ENCODE measurements at regions not wholly inside any gene's neighbourhood (a gene's known extent, or its start where the extent isn't known, plus 50 kb on each side); places are given as distances from the start of the nearest gene placed in this dataset.

DNA sequence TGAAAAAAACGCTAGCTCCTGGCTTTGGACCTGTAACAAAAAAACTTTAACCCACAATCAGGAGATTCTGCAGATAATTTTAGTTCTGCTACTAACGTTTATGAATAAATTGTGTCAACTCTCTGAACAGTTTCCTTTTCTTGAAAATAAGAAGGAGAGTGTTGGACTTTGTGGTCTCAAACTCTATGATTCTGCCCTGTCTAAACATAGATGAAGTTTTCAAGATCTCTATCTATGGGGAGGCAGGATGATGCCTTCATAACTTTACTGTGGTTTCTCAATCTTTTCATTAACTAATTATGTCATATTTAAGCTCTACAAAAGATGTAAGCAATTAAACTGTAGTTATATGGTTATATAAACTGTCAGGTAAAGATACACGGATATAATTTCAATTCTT is 162.0 kb downstream of the REEP3 start:
- no peaks in the 10 kb centered on the region for H3K79me2 ChIP-seq (ENCODE audit: insufficient read depth, low read length)
- no peaks in the 10 kb centered on the region for H3K9me3 ChIP-seq (ENCODE audit: low read length)
- H3K36me3 ChIP-seq (ENCODE audit: insufficient read depth, low read length), result no peaks in the 10 kb centered on the region
- no peaks in the 10 kb centered on the region for H3K9me2 ChIP-seq (ENCODE audit: low read depth, low read length)
- 0 out of 2 replicates have a peak, but pooled peaks cover 3% of the 10 kb centered on the region for H3K27me3 ChIP-seq (ENCODE audit: insufficient read depth, low read length)
- H3K4me1 ChIP-seq (ENCODE audit: insufficient read depth, low read length, severe bottlenecking), result no peaks in the 10 kb centered on the region
- no peak overlapping the region for H3K4me2 ChIP-seq (ENCODE audit: low read length)
- no peak for TF ChIP-seq EZH2 (IDR thresholded peaks at IDR 0.05; ENCODE audit: borderline replicate concordance, low read length)
- TF ChIP-seq, protein P1, sequence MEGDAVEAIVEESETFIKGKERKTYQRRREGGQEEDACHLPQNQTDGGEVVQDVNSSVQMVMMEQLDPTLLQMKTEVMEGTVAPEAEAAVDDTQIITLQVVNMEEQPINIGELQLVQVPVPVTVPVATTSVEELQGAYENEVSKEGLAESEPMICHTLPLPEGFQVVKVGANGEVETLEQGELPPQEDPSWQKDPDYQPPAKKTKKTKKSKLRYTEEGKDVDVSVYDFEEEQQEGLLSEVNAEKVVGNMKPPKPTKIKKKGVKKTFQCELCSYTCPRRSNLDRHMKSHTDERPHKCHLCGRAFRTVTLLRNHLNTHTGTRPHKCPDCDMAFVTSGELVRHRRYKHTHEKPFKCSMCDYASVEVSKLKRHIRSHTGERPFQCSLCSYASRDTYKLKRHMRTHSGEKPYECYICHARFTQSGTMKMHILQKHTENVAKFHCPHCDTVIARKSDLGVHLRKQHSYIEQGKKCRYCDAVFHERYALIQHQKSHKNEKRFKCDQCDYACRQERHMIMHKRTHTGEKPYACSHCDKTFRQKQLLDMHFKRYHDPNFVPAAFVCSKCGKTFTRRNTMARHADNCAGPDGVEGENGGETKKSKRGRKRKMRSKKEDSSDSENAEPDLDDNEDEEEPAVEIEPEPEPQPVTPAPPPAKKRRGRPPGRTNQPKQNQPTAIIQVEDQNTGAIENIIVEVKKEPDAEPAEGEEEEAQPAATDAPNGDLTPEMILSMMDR (IDR thresholded peaks at IDR 0.05; ENCODE audit: low read length), result no peak
- H3K9ac ChIP-seq (ENCODE audit: low read length), result no peak overlapping the region
- H3F3A ChIP-seq (ENCODE audit: insufficient read depth, low read length), result no peaks in the 10 kb centered on the region
- no peak overlapping the region for H3K27ac ChIP-seq (ENCODE audit: low read depth, low read length, poor library complexity, severe bottlenecking)
- H4K20me1 ChIP-seq (ENCODE audit: insufficient read depth, low read length), result no peaks in the 10 kb centered on the region
- H3K4me3 ChIP-seq (ENCODE audit: low read depth, low read length, poor library complexity, severe bottlenecking), result no peak overlapping the region
- no peak overlapping the region for H2AFZ ChIP-seq (ENCODE audit: low read length)

DNA sequence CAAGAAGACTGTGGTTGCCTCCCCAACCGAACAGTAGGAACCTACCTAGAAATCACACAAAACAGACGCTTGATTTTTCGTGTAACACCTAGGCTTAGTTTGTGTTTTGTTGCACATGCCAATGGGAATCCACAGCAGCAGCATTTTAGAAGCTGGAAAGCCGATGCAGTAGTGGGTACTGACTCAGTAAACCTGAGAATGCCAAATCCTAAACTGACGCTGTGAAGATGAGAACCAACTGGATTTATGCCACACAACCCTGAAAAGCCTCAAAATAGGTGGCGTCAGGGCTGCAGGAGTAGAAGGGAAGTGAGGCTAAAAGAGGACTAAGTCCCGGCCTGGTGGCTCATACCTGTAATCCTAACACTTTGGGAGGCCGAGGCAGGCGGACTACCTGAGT is 162.5 kb downstream of the REEP3 start:
- TF ChIP-seq EZH2 (IDR thresholded peaks at IDR 0.05; ENCODE audit: borderline replicate concordance, low read length), result no peak
- TF ChIP-seq, protein P1 (IDR thresholded peaks at IDR 0.05; ENCODE audit: low read length), result no peak
- Histone ChIP-seq H3K27me3 (ENCODE audit: insufficient read depth, low read length) (0 out of 2 replicates have a peak, but pooled peaks cover 3% of the 10 kb centered on the region), H3K4me3 (ENCODE audit: low read depth, low read length, poor library complexity, severe bottlenecking) (no peak overlapping the region), H3K4me2 (ENCODE audit: low read length) (no peak overlapping the region), H3K9ac (ENCODE audit: low read length) (no peak overlapping the region), H3K27ac (ENCODE audit: low read depth, low read length, poor library complexity, severe bottlenecking) (no peak overlapping the region), H3K79me2 (ENCODE audit: insufficient read depth, low read length) (no peaks in the 10 kb centered on the region), H3K36me3 (ENCODE audit: insufficient read depth, low read length) (no peaks in the 10 kb centered on the region), H3K4me1 (ENCODE audit: insufficient read depth, low read length, severe bottlenecking) (no peaks in the 10 kb centered on the region), H2AFZ (ENCODE audit: low read length) (no peak overlapping the region), H4K20me1 (ENCODE audit: insufficient read depth, low read length) (no peaks in the 10 kb centered on the region), H3K9me3 (ENCODE audit: low read length) (no peaks in the 10 kb centered on the region), H3F3A (ENCODE audit: insufficient read depth, low read length) (no peaks in the 10 kb centered on the region), H3K9me2 (ENCODE audit: low read depth, low read length) (no peaks in the 10 kb centered on the region)

DNA sequence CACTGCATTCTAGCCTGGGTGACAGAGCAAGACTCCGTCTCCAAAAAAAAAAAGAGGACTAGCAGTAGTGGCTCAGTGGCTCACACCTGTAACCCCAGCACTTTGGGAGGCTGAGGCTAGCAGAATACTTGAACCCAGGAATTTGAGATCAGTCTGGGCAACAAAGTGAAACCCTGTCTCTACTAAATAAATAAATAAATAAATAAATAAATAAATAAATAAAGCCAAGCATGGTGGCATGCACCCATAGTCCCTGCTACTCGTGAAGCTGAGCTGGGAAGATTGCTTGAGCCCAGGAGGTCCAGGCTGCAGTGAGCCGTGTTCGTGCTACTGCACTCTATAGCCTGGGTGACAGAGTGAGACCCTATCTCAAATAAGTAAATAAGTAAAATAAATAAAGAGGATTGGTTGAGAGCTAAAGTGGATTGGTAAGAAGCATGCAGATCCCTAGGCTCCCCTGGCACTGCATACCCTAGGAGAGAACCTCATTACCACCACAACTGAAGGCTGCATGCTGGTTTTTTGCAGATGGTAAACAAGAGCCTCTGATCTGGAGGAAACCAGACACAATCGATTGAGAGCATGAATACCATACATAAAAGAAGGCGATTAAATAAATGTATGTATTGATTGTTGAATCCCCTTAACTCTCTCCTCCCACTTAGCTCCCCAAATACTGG is 163.2 kb downstream of the REEP3 start:
- H4K20me1 ChIP-seq (ENCODE audit: insufficient read depth, low read length), result no peaks in the 10 kb centered on the region
- no peak overlapping the region for H3K9ac ChIP-seq (ENCODE audit: low read length)
- H3K4me1 ChIP-seq (ENCODE audit: insufficient read depth, low read length, severe bottlenecking), result no peaks in the 10 kb centered on the region
- H2AFZ ChIP-seq (ENCODE audit: low read length), result no peak overlapping the region
- H3K4me2 ChIP-seq (ENCODE audit: low read length), result no peak overlapping the region
- no peaks in the 10 kb centered on the region for H3F3A ChIP-seq (ENCODE audit: insufficient read depth, low read length)
- 0 out of 2 replicates have a peak, but pooled peaks cover 3% of the 10 kb centered on the region for H3K27me3 ChIP-seq (ENCODE audit: insufficient read depth, low read length)
- TF ChIP-seq EZH2 (IDR thresholded peaks at IDR 0.05; ENCODE audit: borderline replicate concordance, low read length), result no peak
- TF ChIP-seq, protein P1 (IDR thresholded peaks at IDR 0.05; ENCODE audit: low read length), result no peak
- H3K9me3 ChIP-seq (ENCODE audit: low read length), result no peaks in the 10 kb centered on the region
- no peak overlapping the region for H3K27ac ChIP-seq (ENCODE audit: low read depth, low read length, poor library complexity, severe bottlenecking)
- H3K9me2 ChIP-seq (ENCODE audit: low read depth, low read length), result no peaks in the 10 kb centered on the region
- H3K79me2 ChIP-seq (ENCODE audit: insufficient read depth, low read length), result no peaks in the 10 kb centered on the region
- no peak overlapping the region for H3K4me3 ChIP-seq (ENCODE audit: low read depth, low read length, poor library complexity, severe bottlenecking)
- no peaks in the 10 kb centered on the region for H3K36me3 ChIP-seq (ENCODE audit: insufficient read depth, low read length)
